ENCODE measurements at regions not wholly inside any gene's neighbourhood (a gene's known extent, or its start where the extent isn't known, plus 50 kb on each side); places are given as distances from the start of the nearest gene placed in this dataset.

GRCh38 chr10:130401860-130402765 is 265.9 kb downstream of the GLRX3 start:
- no peak for DNase-seq (ENCODE audit: low read depth)

DNA sequence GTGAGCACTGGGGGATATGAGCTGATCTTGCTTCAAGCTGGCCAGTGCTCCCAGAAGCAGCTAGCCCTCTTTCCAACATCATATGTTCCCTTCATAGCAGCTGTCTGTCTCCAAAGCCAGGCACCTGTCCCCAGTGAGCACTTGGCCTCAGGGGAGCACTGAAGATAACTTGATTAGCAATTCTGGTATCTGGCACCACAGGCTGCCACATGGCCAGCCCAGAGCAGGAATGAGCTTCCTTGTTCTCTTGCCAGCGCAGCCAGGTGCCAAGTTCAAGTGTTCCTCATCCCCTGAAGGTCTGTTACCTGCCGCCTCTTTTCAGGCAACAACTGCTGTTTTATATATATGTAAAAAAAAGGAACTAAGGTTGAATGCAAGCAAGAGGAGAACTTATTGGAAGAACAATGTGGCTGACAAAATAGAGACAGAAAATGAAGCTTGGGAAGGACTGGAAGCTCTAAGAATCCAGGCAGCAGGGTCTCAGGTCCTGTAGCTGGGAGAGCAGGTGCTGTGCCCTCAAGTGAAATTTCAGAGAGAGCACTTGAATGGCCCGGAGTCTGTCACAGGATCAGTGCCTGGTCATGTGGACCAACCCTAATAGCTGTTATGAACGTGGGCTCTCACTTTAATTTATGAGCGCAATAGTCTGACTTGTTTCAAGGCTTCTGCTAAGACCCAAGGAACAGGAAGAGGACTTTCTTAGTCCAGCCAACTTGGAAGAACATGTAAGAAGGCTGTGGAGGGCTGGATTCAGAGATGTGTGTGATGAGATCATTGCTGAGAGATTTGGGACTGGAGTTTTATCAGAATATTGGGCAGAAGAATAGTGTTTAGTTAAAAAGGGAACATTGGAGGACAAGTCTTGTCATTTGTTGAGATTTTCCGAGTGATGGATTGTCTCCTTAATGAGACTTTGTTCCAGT is 267.2 kb downstream of the GLRX3 start:
- DNase-seq (ENCODE audit: low read depth) = no peak

- no peak for DNase-seq (ENCODE audit: low read depth)
Measured at GRCh38 chr10:130404476-130405055, 268.4 kb downstream of the GLRX3 start.

- no peak for DNase-seq (ENCODE audit: low read depth)
Measured at GRCh38 chr10:130407052-130407451, 270.9 kb downstream of the GLRX3 start.

DNA sequence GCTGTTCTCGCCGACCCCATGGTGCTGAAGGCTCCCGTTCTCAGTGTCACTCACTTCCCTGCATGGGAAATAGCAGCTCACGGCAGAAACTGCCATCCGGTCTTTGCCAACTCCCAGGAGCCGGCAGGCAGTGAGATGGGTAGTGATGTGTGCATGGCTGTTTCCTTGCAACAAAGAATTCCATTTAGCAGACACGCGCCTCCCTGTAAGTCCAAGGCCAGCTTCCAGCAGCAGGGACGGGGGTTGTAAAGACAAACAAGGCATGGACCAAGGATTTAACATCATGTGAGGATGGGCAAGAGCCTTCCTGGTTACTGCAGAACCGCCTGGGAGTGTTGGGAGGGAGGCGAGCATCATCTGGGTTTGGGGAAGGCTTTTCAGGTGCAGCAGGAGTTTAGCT is 273.1 kb downstream of the GLRX3 start:
- no peak for DNase-seq (ENCODE audit: low read depth)

- no peak for DNase-seq (ENCODE audit: low read depth)
Measured at GRCh38 chr10:130409931-130410330, 273.7 kb downstream of the GLRX3 start.

- no peak for DNase-seq (ENCODE audit: low read depth)
Measured at GRCh38 chr10:130411496-130412085, 275.4 kb downstream of the GLRX3 start.

DNA sequence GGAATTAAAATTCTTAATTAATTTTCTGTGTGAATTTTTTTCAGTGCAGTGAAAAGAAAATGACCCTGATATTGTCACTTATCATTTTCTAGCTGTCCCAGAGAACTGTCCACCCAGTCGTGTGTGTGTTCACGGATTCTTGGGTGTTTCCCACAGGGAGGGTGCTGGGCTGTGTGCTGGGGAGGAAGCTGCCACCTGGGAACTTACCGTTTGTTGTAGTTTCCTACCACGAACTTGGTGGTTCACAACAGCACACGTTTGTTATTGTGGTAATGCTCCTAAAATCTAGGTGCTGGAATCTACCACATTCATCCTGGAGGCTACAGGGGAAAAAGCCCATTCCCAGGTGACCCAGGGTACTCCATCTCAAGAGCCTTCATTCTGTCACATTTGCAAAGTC is 276.1 kb downstream of the GLRX3 start:
- DNase-seq (ENCODE audit: low read depth) = no peak

GRCh38 chr10:130416334-130417150 is 280.4 kb downstream of the GLRX3 start:
- no peak for DNase-seq (ENCODE audit: low read depth)

DNA sequence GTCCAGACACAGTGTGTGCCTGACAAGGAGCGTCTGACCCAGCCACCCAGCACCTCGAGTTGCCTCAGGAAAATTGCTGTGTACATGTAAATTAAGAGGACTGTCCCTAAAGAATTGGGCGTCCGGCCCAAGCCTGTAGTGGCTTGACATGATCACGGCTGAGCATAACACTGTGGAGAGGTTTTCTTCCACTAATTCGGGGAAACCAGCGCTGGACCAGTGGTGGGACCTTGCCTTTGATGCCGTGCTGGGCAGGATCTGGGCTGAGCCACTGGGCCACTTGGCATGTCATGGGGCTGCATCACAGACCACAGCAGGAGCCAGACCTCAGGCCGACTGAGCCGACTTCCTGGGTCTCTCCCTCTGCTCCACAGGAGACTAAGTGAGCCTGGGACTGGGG is 282.5 kb downstream of the GLRX3 start:
- no peak for DNase-seq (ENCODE audit: low read depth)

- DNase-seq (ENCODE audit: low read depth) = no peak
Measured at GRCh38 chr10:130421909-130422308, 285.7 kb downstream of the GLRX3 start.

- no peak for DNase-seq (ENCODE audit: low read depth)
Measured at GRCh38 chr10:130422366-130423324, 286.5 kb downstream of the GLRX3 start.

- no peak for DNase-seq (ENCODE audit: low read depth)
Measured at GRCh38 chr10:130423455-130424305, 287.5 kb downstream of the GLRX3 start.

DNA sequence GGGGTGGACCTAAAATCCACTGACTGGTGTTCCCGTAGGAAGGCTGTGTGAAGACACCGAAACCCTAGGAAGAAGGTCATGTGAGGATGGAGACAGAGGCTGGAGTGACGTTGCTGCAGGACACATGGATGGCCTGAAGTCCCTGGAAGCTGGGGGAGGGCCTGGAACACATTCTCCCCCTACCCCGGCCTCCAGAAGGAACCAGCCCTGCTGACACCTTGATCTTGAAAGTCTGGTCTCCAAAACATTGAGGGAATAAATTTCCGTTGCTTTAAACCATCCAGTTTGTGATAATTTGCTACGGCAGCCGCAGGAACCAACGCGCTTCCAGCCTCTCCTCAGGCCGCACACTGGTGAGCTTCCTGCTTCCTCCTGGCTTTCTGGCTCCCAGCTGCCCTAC is 288.2 kb downstream of the GLRX3 start:
- no peak for DNase-seq (ENCODE audit: low read depth)

GRCh38 chr10:130425169-130425568 is 289.0 kb downstream of the GLRX3 start:
- no peak for DNase-seq (ENCODE audit: low read depth)

GRCh38 chr10:130425881-130426435 is 289.8 kb downstream of the GLRX3 start:
- DNase-seq (ENCODE audit: low read depth) = no peak

DNA sequence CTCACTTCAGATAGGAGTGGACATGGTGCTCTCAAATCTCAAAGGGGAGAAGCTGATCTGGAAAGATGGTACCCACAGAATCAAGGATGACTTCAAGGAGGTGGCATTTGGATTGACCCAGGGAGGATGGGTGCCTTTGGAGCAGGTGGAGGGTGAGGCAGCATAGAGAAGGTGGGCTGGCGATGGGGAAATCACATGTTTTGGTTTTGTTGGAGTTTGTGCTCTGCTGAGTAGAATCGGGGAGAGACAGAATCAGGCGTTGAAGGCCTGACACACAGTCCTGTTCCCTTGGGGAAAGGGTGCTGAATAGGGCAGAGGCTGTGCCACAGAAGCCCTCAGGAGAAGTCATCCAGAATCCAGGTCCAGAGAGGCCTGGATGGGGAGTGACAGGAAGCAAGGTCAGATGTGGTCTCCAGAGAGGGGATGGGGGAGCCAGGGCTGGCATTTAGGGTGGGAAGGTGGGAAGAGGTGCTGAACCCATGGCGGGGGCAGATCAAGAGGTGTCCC is 291.1 kb downstream of the GLRX3 start:
- DNase-seq (ENCODE audit: low read depth) = no peak

GRCh38 chr10:130428936-130429335 is 292.7 kb downstream of the GLRX3 start:
- DNase-seq (ENCODE audit: low read depth) = no peak

DNA sequence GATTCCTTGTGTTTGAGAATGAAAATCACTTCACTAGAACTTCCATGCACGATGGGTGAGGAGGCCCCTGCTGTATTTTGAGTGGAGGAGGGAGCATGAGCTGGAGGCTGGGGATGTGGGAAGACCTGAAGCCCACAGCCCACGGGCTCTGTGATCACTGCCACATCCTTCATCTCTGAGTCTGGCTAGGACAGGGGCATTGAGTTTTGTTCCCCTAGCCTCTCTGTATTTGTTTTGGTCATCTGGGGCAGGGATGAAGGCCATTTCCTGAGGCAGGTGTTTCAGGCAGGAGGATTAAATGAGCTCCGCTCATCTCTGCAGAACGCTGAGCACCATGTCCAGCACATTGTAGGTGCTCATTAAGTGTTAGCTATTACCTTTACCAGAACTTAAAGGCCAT is 293.6 kb downstream of the GLRX3 start:
- no peak for DNase-seq (ENCODE audit: low read depth)
